HG02973 (cell line): ENCODE measurements at regions not wholly inside any gene's neighbourhood (a gene's known extent, or its start where the extent isn't known, plus 50 kb on each side); places are given as distances from the start of the nearest gene placed in this dataset.

Experiments used
- ATAC-seq: cut with Tn5 transposase; IDR thresholded peaks from one replicate; pipeline ENCODE4 v1.9.1; 2021; ENCODE audit warnings: moderate library complexity; ENCODE audit not compliant: unreplicated experiment

DNA sequence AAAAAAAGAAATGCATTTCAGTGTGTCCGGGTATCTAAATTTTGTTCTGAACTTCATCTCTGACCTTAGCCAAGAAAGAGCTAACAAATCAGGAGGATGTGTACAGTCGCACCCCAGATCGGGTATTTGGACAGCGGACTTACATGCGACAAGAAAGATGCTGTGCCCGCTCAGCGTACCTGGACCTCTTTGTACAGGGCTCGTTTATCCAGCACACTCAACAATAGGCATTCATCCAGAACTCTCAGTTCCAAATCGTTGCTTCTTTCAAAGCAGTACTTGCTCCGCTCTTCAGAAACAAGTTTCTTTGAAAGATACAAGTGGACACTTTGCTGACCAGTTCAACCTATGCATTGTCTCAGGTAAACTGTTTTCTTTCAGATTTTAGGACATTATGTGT, 191.7 kb downstream of the LY86 start:
- no peak for ATAC-seq

- no peak for ATAC-seq
Measured at GRCh38 chr6:6781172-6781872, 192.8 kb downstream of the LY86 start.

GRCh38 chr6:6781873-6782227, 193.3 kb downstream of the LY86 start:
- ATAC-seq, result no peak

DNA sequence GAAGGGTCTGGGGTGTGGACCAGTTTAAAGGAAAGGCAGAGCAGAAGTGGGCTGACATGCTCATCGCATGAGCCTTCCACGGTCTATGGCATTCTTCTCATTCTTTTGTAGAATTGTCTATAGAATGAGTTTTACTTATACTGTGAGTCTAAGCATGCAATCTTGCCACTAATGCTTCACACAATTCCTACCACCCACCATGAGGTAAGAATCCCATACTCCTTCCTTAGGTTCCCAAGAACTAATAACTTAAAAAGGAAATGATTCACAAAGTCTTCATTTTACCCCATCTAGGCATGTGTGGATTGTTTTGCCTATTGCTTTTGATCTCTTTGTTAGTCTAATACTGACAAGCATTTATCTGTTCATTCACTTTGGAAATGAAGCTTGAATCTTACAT, 195.2 kb downstream of the LY86 start:
- no peak for ATAC-seq

GRCh38 chr6:6784514-6785162, 196.1 kb downstream of the LY86 start:
- no peak for ATAC-seq

DNA sequence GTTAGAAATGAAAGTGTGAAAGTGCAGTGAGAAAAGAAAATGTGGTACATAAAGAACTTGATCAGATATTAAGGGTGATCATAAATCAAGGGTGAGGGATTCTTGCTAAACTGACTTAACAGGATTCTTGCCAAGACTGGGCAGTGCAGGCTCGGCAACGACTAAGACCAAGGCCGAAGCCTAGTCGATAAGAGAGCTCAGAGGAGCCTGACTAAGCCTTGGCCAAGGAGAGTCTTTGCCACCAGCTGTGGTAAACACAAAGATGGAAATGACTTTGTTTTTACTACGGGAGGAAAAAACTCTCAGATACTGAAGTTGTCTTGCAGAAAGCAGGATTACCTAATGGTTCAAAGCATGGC, 196.6 kb downstream of the LY86 start:
- no peak for ATAC-seq

GRCh38 chr6:6788394-6789032, 200.0 kb downstream of the LY86 start:
- ATAC-seq, result no peak

DNA sequence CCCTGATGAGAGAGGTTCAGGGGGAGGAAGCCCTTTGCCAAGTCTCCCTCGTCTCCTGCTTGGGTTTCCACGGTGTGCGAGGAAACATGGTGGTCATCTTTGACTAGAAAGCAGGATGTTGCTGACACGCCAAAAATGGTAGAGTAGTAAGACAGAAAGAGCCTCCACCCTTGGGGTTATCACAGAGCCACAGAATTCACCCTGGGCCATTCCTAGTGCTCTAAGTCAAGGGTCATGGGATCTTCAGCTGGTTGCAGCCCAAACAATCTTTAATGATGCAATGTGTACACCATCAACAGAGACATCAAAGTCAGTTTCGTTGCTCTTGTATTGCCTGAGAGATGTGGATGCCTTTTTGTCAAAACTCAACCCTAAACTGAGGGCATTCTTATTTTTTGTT, 201.9 kb downstream of the LY86 start:
- ATAC-seq, result no peak

GRCh38 chr6:6790891-6791290, 202.4 kb downstream of the LY86 start:
- no peak for ATAC-seq

GRCh38 chr6:6793388-6794250, 205.1 kb downstream of the LY86 start:
- ATAC-seq, result no peak

DNA sequence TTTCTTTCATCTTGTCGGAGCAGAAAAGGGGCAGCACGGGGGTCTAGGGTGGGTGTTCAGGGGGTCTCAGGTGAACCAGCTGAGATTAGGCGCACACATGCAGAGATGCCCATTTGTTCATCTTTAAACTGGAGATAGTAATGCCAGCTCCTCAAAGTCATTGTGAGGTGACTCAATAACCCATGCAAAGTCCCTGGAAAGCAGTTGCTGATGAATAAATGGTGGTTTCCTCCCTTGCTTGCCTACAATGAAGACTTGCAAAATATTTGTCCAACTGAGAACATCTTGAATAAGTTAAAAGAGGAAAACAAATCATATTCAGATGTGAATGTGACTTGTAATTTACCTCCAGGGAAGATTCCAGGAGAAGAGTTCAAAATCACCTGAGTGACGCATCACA, 206.9 kb downstream of the LY86 start:
- no peak for ATAC-seq

GRCh38 chr6:6796818-6797217, 208.3 kb downstream of the LY86 start:
- no peak for ATAC-seq

- ATAC-seq, result no peak
Measured at GRCh38 chr6:6798448-6798860, 209.9 kb downstream of the LY86 start.

DNA sequence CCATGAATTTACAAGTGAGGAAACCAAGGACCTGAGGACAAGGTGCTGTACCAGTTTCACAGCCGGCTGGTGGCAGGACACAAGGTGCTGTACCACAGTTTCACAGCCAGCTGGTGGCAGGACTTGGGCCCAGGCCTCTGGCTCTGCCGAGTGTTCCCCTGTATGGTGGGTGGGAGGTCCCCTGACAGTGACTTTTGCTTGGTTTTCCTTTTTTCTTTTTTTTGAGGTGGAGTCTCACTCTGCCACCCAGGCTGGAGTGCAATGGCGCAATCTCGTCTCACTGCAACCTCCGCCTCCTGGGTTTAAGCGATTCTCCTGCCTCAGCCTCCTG, 212.4 kb downstream of the LY86 start:
- ATAC-seq, result no peak

GRCh38 chr6:6801635-6802218, 213.2 kb downstream of the LY86 start:
- ATAC-seq, result no peak

- ATAC-seq, result peak; percentile 69
Measured at GRCh38 chr6:6803180-6803977, 214.9 kb downstream of the LY86 start.

DNA sequence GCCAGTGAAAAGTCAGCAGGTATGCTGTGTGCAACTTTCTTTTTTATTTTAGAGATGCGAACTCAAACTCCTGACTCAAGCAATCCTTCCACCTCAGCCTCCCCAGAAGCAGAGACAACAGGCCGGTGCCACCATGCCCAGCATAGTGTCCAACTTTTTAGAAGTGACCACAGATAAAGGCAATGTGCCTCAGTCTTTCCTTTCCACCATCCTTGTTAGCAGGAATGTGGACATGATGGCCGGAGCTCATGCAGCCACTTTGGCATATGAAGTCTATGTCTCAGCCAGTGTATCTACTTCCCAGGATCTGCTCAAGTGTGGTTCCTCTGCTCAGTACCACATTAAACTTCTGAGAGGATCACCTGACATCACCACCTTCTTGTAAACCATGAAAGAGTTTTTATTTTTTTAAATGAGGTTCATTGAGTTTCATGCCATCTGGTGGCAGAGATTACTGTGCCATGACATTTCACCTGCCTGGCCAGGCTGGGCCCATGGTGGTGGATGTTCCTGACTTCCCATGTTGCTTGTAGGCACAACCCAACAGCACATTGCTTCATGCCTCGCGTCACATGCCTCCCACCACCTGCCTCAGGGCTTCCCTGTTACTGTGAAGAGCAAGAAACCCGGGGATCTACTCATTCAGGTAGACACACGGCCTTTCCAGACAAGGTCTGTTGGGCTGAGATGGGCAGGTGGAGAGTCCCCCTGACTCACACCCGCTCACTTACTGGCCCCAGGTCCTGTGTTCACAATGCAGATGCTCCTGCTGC, 216.5 kb downstream of the LY86 start:
- ATAC-seq, result no peak

DNA sequence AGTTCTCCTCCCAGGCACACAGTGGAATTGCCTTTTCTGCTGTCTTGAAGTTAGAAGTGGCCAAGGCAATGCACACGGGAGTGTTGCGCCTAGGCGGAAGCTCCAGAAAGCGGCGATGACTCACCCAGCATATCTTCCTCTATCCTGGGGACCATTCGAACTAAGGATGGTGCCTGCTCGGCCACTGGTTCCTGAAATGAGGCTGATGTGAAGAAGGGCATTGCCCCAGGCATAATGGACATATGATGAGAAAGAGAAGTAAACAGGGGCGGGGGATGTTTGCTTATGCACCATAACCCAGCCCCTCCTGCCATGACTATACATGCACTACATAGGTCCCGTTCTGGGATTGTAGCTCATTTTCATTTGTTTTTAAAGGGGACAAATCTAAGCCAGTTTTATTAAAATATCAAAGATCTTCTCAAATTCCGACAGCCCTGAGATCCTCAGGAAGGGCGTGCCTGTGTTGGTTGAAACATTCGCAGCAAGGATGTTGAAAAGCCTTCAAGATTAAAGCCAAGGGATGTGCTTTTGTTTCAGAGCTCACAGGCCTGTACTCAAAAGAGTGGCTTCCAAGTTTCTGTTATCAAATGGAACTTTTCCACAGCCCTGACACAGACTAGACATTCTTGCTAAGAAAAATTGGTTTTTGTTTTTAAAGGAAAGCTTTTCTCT, 218.5 kb downstream of the LY86 start:
- no peak for ATAC-seq

GRCh38 chr6:6808343-6808742, 219.8 kb downstream of the LY86 start:
- ATAC-seq, result no peak
